Adrenal gland (tissue), 9 donors: ENCODE measurements at regions not wholly inside any gene's neighbourhood (a gene's known extent, or its start where the extent isn't known, plus 50 kb on each side); places are given as distances from the start of the nearest gene placed in this dataset.

Experiments used
- DNase-seq, 7 donors: peaks; one replicate each; pipeline ENCODE4 v3.0.0-alpha.2; 2019 to 2020
- H3K27ac ChIP-seq, 5 donors: fragments of 200-600 bp; sonication (generic) in 4 of 5; 1 replicate in 3 of 5; 2 replicates in 2 of 5; pipeline versions ENCODE4 v1.5.1 to v1.8.0; 2016 to 2020; ENCODE audit warnings: mild to moderate bottlenecking in 1 of 5
- H3K27me3 ChIP-seq: fragments of 200-600 bp; 2 replicates; pipeline ENCODE4 v1.8.0; 2021
- H3K36me3 ChIP-seq, 2 donors: fragments of 200-600 bp; replicated peaks in 1 of 2; 1 replicate in 1 of 2; 2 replicates in 1 of 2; pipeline versions ENCODE4 v1.5.1 to v1.8.0; 2018 to 2022
- H3K4me1 ChIP-seq, 2 donors: fragments of 200-600 bp; replicated peaks in 1 of 2; 1 replicate in 1 of 2; 2 replicates in 1 of 2; pipeline versions ENCODE4 v1.5.1 to v1.8.0; 2018 to 2021
- H3K4me3 ChIP-seq, 4 donors: fragments of 200-600 bp; sonication (generic) in 3 of 4; one replicate each; pipeline ENCODE4 v1.5.1; 2016 to 2018
- H3K9me3 ChIP-seq, 3 donors: fragments of 200-600 bp; sonication (generic) in 1 of 3; replicated peaks in 1 of 3; 1 replicate in 2 of 3; 2 replicates in 1 of 3; pipeline versions ENCODE4 v1.5.1 to v1.8.0; 2016 to 2021
- CTCF ChIP-seq, 6 experiments: fragments of 450-650 bp in 4 of 6; fragments of 200-600 bp in 2 of 6; sonication (generic) in 1 of 6; IDR thresholded peaks; 1 replicate in 5 of 6; 2 replicates in 1 of 6; pipeline versions ENCODE4 v1.5.1 to v1.8.0; 2016 to 2021; ENCODE audit warnings: antibody characterized with exemption in 6 of 6, mild to moderate bottlenecking in 2 of 6, moderate library complexity in 1 of 6
- POLR2A ChIP-seq, 2 donors: fragments of 450-650 bp; IDR thresholded peaks; one replicate each; pipeline ENCODE4 v1.6.1; 2017; ENCODE audit warnings: antibody characterized with exemption in 2 of 2, mild to moderate bottlenecking in 2 of 2, moderate library complexity in 1 of 2
- WGBS, 4 donors: extraction: QIAGEN DNeasy Blood & Tissue Kit in 2 of 4; methylation state at CpG; one replicate each; pipeline versions ENCODE4 v1.1.5 to v1.1.7; 2013 to 2017; 5-methylcytosine and 5-hydroxymethylcytosine counted together
- intact Hi-C, 2 donors: fragments of 100-400 bp; cut with DNase I; formaldehyde crosslinking; loops; one replicate each; pipeline versions ENCODE4 v1.14.1 to v1.15.0; 2022 to 2023
- donor health status: healthy with polysubstance abuse.
- donor health status: Bipolar disorder and iron deficiency.
- donor health status: DM: yes; HTN: yes; CAD: no.
- donor health status: DM: no; HTN: no; CAD: no.
- donor health status: DM: no; HTN: no; CAD: no.

GRCh38 chr15:31557899-31558298, 231.3 kb downstream of the KLF13 start:
- Histone ChIP-seq H3K27ac (no peak overlapping the region), H3K27me3 (no peaks in the 10 kb centered on the region), H3K36me3 (no peaks in the 10 kb centered on the region), H3K4me3 (no peak overlapping the region), H3K9me3 (no peaks in the 10 kb centered on the region), H3K4me1 (no peaks in the 10 kb centered on the region)
- intact Hi-C loops, result no loop called here
- WGBS, 4 donors, result 80 to 93% (median 89%) methylated on average over 4 to 7 of the region's 7 CpGs
- TF ChIP-seq CTCF (IDR thresholded peaks at IDR 0.05) (no peak), POLR2A (IDR thresholded peaks at IDR 0.05) (no peak)
- DNase-seq, result no peak

- H3K36me3 ChIP-seq, result no peaks in the 10 kb centered on the region
- intact Hi-C loops, result no loop called here
- TF ChIP-seq POLR2A (IDR thresholded peaks at IDR 0.05), result no peak
- TF ChIP-seq CTCF (IDR thresholded peaks at IDR 0.05), result no peak
- H3K9me3 ChIP-seq, result no peaks in the 10 kb centered on the region
- H3K27ac ChIP-seq, result no peak overlapping the region
- no peaks in the 10 kb centered on the region for H3K27me3 ChIP-seq
- no peak overlapping the region for H3K4me3 ChIP-seq
- H3K4me1 ChIP-seq, result no peaks in the 10 kb centered on the region
- 93 to 95% (median 93%) methylated on average over 12 of the region's 12 CpGs for WGBS, 4 donors
- no peak for DNase-seq
Observed at GRCh38 chr15:31558840-31559239, 232.2 kb downstream of the KLF13 start.

- Histone ChIP-seq H3K9me3 (no peaks in the 10 kb centered on the region), H3K36me3 (no peaks in the 10 kb centered on the region), H3K4me1 (no peaks in the 10 kb centered on the region), H3K27ac (no peak overlapping the region), H3K4me3 (no peak overlapping the region), H3K27me3 (no peaks in the 10 kb centered on the region)
- DNase-seq, result no peak
- 85 to 91% (median 90%) methylated on average over 3 of the region's 3 CpGs for WGBS, 4 donors
- intact Hi-C loops, result no loop called here
- TF ChIP-seq POLR2A (IDR thresholded peaks at IDR 0.05), result no peak
- TF ChIP-seq CTCF (IDR thresholded peaks at IDR 0.05), result no peak
Observed at GRCh38 chr15:31559786-31560185, 233.2 kb downstream of the KLF13 start.

- H3K9me3 ChIP-seq, result no peaks in the 10 kb centered on the region
- DNase-seq, result no peak
- H3K4me1 ChIP-seq, result no peaks in the 10 kb centered on the region
- H3K27me3 ChIP-seq, result no peaks in the 10 kb centered on the region
- 73 to 94% (median 79%) methylated on average over 4 of the region's 4 CpGs for WGBS, 4 donors
- no peaks in the 10 kb centered on the region for H3K36me3 ChIP-seq
- intact Hi-C loops, result no loop called here
- H3K4me3 ChIP-seq, result no peak overlapping the region
- H3K27ac ChIP-seq, result no peak overlapping the region
- TF ChIP-seq CTCF (IDR thresholded peaks at IDR 0.05) (no peak), POLR2A (IDR thresholded peaks at IDR 0.05) (no peak)
Observed at GRCh38 chr15:31560643-31561042, 234.0 kb downstream of the KLF13 start.
